HEK293 (cell line): ENCODE measurements at regions not wholly inside any gene's neighbourhood (a gene's known extent, or its start where the extent isn't known, plus 50 kb on each side); places are given as distances from the start of the nearest gene placed in this dataset.

Experiments
- CTCF ChIA-PET: fragments of 350-600 bp; formaldehyde crosslinking; extraction: SDS; loops from one replicate; lab custom pipeline; 2021; ENCODE audit warnings: antibody characterized with exemption; lab: Yijun Ruan, JAX
- POLR2A ChIA-PET: fragments of 300-600 bp; formaldehyde crosslinking; extraction: SDS; loops from one replicate; lab custom pipeline; 2020; ENCODE audit warnings: antibody characterized with exemption, inconsistent platforms; lab: Yijun Ruan, JAX
- H3K27ac ChIP-seq: fragments of 200-500 bp; sonication (Bioruptor generic); 2 replicates; pipeline ENCODE4 v1.5.1; 2014; ENCODE audit warnings: low read depth, low read length, control low read depth, inconsistent platforms; ENCODE audit errors: extremely low read depth
- H3K36me3 ChIP-seq, 2 experiments: fragments of 200-500 bp in 1 of 2; sonication (Bioruptor generic) in 1 of 2; 1 replicate in 1 of 2; 2 replicates in 1 of 2; pipeline ENCODE4 v1.5.1; 2014 to 2017; ENCODE audit warnings: inconsistent platforms in 2 of 2, low read length in 2 of 2; ENCODE audit not compliant: control insufficient read depth in 2 of 2, insufficient read depth in 1 of 2
- H3K4me1 ChIP-seq: fragments of 200-500 bp; sonication (Bioruptor generic); 2 replicates; pipeline ENCODE4 v1.5.1; 2014; ENCODE audit warnings: mild to moderate bottlenecking, low read length, inconsistent platforms; ENCODE audit not compliant: control insufficient read depth, insufficient read depth
- H3K4me3 ChIP-seq: 2 replicates; pipeline ENCODE4 v1.5.1; 2011; ENCODE audit warnings: low read depth, mild to moderate bottlenecking, control low read depth, low read length, moderate library complexity
- H3K9me3 ChIP-seq: fragments of 200-500 bp; sonication (Bioruptor generic); 2 replicates; pipeline ENCODE4 v1.5.1; 2014; ENCODE audit warnings: low read depth, low read length, inconsistent platforms; ENCODE audit not compliant: control insufficient read depth, insufficient read depth
- HOXD13 ChIP-seq: sonication (generic); formaldehyde crosslinking; IDR thresholded peaks from 2 replicates; pipeline ENCODE4 v1.8.0; 2022; ENCODE audit warnings: missing genetic modification reagents, borderline replicate concordance
- KLF8 ChIP-seq: fragments of 450-650 bp; formaldehyde crosslinking; IDR thresholded peaks from 2 replicates; pipeline ENCODE4 v1.5.1; 2016; ENCODE audit warnings: missing biosample characterization, missing genetic modification characterization
- MEIS1 ChIP-seq: sonication (generic); formaldehyde crosslinking; IDR thresholded peaks from 2 replicates; pipeline ENCODE4 v1.8.1; 2022; ENCODE audit warnings: missing genetic modification reagents, mild to moderate bottlenecking, borderline replicate concordance
- SP2 ChIP-seq: fragments of 450-650 bp; formaldehyde crosslinking; IDR thresholded peaks from 2 replicates; pipeline ENCODE4 v1.5.1; 2016; ENCODE audit warnings: missing biosample characterization, missing genetic modification characterization
- TRIM28 ChIP-seq: IDR thresholded peaks from 2 replicates; pipeline ENCODE4 v1.6.1; 2011; ENCODE audit warnings: low read length, control low read depth, borderline replicate concordance
- ZNF112 ChIP-seq: fragments of 450-650 bp; formaldehyde crosslinking; IDR thresholded peaks from 2 replicates; pipeline ENCODE4 v1.5.0; 2017; ENCODE audit warnings: missing biosample characterization, missing genetic modification characterization
- ZNF138 ChIP-seq: fragments of 450-650 bp; formaldehyde crosslinking; IDR thresholded peaks from 2 replicates; pipeline ENCODE4 v1.5.1; 2016; ENCODE audit warnings: missing biosample characterization, missing genetic modification characterization, borderline replicate concordance
- ZNF140 ChIP-seq: fragments of 450-650 bp; formaldehyde crosslinking; IDR thresholded peaks from 2 replicates; pipeline ENCODE4 v1.5.1; 2016; ENCODE audit warnings: missing biosample characterization, missing genetic modification characterization
- ZNF146 ChIP-seq: fragments of 450-650 bp; formaldehyde crosslinking; IDR thresholded peaks from 2 replicates; pipeline ENCODE4 v1.5.1; 2016; ENCODE audit warnings: missing biosample characterization, missing genetic modification characterization
- ZNF223 ChIP-seq: fragments of 450-650 bp; formaldehyde crosslinking; IDR thresholded peaks from 2 replicates; pipeline ENCODE4 v1.5.1; 2016; ENCODE audit warnings: missing biosample characterization, missing genetic modification characterization
- ZNF248 ChIP-seq: fragments of 450-650 bp; formaldehyde crosslinking; IDR thresholded peaks from 2 replicates; pipeline ENCODE4 v1.5.1; 2017; ENCODE audit warnings: missing biosample characterization, missing genetic modification characterization
- ZNF335 ChIP-seq: fragments of 450-650 bp; formaldehyde crosslinking; conservative IDR thresholded peaks from 2 replicates; pipeline ENCODE4 v1.5.1; 2016; ENCODE audit warnings: missing biosample characterization, missing genetic modification characterization
- ZNF37A ChIP-seq: fragments of 450-650 bp; IDR thresholded peaks from 2 replicates; pipeline ENCODE4 v1.5.1; 2018; ENCODE audit warnings: missing biosample characterization, missing genetic modification characterization
- ZNF423 ChIP-seq: fragments of 450-650 bp; formaldehyde crosslinking; IDR thresholded peaks from 2 replicates; pipeline ENCODE4 v1.5.1; 2016; ENCODE audit warnings: missing biosample characterization, missing genetic modification characterization
- ZNF626 ChIP-seq: fragments of 450-650 bp; sonication (Bioruptor Pico); formaldehyde crosslinking; IDR thresholded peaks from 2 replicates; pipeline ENCODE4 v1.5.1; 2018; ENCODE audit warnings: missing biosample characterization, missing genetic modification characterization, inconsistent platforms
- ZNF701 ChIP-seq: fragments of 450-650 bp; formaldehyde crosslinking; IDR thresholded peaks from 2 replicates; pipeline ENCODE4 v1.5.1; 2016; ENCODE audit warnings: missing biosample characterization, missing genetic modification characterization
- ZNF768 ChIP-seq: fragments of 450-650 bp; formaldehyde crosslinking; IDR thresholded peaks from 2 replicates; pipeline ENCODE4 v1.5.1; 2018; ENCODE audit warnings: missing biosample characterization, mild to moderate bottlenecking, missing genetic modification characterization
- ZNF776 ChIP-seq: fragments of 450-650 bp; formaldehyde crosslinking; IDR thresholded peaks from 2 replicates; pipeline ENCODE4 v1.5.0; 2017; ENCODE audit warnings: missing biosample characterization, missing genetic modification characterization, borderline replicate concordance
- TF ChIP-seq, protein P1 (sequence below): fragments of 450-650 bp; formaldehyde crosslinking; IDR thresholded peaks from 2 replicates; pipeline ENCODE4 v1.5.1; 2016; ENCODE audit warnings: missing biosample characterization, missing genetic modification characterization, borderline replicate concordance
- TF ChIP-seq, protein P2 (sequence below): fragments of 450-650 bp; formaldehyde crosslinking; IDR thresholded peaks from 2 replicates; pipeline ENCODE4 v1.5.1; 2016; ENCODE audit warnings: missing biosample characterization, missing genetic modification characterization
- TF ChIP-seq, protein P3 (sequence below): fragments of 450-650 bp; formaldehyde crosslinking; IDR thresholded peaks from 2 replicates; pipeline ENCODE4 v1.5.1; 2016; ENCODE audit warnings: missing biosample characterization, missing genetic modification characterization
- TF ChIP-seq, protein P4 (sequence below): fragments of 450-650 bp; formaldehyde crosslinking; IDR thresholded peaks from 2 replicates; pipeline ENCODE4 v1.5.1; 2016; ENCODE audit warnings: missing biosample characterization, missing genetic modification characterization
- TF ChIP-seq, protein P5 (sequence below): fragments of 450-650 bp; formaldehyde crosslinking; IDR thresholded peaks from 2 replicates; pipeline ENCODE4 v1.5.1; 2016; ENCODE audit warnings: missing biosample characterization, missing genetic modification characterization

DNA sequence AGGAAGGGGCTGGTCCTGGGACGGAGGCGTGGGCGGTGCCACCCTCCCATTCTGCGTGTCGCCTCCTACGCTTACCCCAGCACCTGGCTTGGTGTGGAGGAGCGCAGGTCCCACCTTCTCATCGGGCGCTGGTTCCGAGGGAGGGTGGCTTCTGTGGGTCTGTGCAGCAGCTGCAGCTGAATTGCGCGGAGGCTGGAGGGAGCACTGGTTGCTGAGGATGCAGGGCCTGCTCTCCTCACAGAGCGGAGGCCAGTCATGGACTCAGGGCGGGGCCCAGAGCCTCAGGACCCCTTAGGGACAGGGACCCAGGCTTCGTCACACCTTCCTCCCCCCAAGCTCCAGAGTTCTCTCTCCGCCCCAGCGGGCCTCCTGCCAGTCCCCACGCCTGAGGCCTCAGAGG is 127.8 kb upstream of the MAP3K4 start (continued):
- TF ChIP-seq, protein P1, sequence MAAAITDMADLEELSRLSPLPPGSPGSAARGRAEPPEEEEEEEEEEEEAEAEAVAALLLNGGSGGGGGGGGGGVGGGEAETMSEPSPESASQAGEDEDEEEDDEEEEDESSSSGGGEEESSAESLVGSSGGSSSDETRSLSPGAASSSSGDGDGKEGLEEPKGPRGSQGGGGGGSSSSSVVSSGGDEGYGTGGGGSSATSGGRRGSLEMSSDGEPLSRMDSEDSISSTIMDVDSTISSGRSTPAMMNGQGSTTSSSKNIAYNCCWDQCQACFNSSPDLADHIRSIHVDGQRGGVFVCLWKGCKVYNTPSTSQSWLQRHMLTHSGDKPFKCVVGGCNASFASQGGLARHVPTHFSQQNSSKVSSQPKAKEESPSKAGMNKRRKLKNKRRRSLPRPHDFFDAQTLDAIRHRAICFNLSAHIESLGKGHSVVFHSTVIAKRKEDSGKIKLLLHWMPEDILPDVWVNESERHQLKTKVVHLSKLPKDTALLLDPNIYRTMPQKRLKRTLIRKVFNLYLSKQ (tag by site-specific recombination), result no peak
- TF ChIP-seq, all 188 proteins: peak for 0

DNA sequence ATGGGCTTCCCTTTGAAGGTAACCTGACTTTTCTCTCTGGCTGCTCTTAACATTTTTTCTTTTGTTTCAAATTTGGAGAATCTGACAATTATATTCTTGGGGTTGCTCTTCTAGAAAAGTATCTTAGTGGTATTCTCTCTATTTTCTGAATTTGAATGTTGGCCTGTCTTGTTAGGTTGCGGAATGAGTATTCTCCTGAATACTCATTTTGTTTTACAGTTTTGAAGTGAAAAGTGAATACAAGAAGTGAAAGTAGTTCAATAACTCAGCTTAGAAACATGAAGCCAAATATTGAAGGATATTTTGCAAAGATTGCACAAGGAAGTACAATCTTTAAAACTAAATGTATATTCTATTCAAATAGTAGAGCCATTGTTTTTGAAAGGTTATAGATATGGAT is 120.2 kb upstream of the MAP3K4 start:
- ChIA-PET POLR2A (no interaction called here), CTCF (interaction anchor here (1.6 kb wide), 1 partner anchor 121 kb away, joined by 5 read pairs; no protein-coding TSS in a partner anchor)
- Histone ChIP-seq H3K4me1 (no peaks in the 10 kb centered on the region), H3K4me3 (no peak overlapping the region), H3K36me3 (no peaks in the 10 kb centered on the region), H3K27ac (no peak overlapping the region), H3K9me3 (no peaks in the 10 kb centered on the region)
- TF ChIP-seq, protein P2, sequence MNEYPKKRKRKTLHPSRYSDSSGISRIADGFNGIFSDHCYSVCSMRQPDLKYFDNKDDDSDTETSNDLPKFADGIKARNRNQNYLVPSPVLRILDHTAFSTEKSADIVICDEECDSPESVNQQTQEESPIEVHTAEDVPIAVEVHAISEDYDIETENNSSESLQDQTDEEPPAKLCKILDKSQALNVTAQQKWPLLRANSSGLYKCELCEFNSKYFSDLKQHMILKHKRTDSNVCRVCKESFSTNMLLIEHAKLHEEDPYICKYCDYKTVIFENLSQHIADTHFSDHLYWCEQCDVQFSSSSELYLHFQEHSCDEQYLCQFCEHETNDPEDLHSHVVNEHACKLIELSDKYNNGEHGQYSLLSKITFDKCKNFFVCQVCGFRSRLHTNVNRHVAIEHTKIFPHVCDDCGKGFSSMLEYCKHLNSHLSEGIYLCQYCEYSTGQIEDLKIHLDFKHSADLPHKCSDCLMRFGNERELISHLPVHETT (tag by site-specific recombination), result no peak
- TF ChIP-seq ZNF223, result no peak
- TF ChIP-seq KLF8, result no peak
- TF ChIP-seq ZNF146 (tag by site-specific recombination), result no peak
- TF ChIP-seq ZNF768 (tag by site-specific recombination), result no peak
- no peak for TF ChIP-seq ZNF138
- no peak for TF ChIP-seq HOXD13 (CRISPR knock-in tag)
- no peak for TF ChIP-seq ZNF423 (tag by site-specific recombination)
- no peak for TF ChIP-seq ZNF140
- no peak for TF ChIP-seq ZNF335 (tag by site-specific recombination)
- TF ChIP-seq, protein P3, sequence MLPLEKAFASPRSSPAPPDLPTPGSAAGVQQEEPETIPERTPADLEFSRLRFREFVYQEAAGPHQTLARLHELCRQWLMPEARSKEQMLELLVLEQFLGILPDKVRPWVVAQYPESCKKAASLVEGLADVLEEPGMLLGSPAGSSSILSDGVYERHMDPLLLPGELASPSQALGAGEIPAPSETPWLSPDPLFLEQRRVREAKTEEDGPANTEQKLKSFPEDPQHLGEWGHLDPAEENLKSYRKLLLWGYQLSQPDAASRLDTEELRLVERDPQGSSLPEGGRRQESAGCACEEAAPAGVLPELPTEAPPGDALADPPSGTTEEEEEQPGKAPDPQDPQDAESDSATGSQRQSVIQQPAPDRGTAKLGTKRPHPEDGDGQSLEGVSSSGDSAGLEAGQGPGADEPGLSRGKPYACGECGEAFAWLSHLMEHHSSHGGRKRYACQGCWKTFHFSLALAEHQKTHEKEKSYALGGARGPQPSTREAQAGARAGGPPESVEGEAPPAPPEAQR (tag by site-specific recombination), result no peak
- TF ChIP-seq ZNF701 (tag by site-specific recombination), result no peak
- TF ChIP-seq ZNF37A (tag by site-specific recombination), result no peak
- TF ChIP-seq, all 188 proteins: peak for 0

DNA sequence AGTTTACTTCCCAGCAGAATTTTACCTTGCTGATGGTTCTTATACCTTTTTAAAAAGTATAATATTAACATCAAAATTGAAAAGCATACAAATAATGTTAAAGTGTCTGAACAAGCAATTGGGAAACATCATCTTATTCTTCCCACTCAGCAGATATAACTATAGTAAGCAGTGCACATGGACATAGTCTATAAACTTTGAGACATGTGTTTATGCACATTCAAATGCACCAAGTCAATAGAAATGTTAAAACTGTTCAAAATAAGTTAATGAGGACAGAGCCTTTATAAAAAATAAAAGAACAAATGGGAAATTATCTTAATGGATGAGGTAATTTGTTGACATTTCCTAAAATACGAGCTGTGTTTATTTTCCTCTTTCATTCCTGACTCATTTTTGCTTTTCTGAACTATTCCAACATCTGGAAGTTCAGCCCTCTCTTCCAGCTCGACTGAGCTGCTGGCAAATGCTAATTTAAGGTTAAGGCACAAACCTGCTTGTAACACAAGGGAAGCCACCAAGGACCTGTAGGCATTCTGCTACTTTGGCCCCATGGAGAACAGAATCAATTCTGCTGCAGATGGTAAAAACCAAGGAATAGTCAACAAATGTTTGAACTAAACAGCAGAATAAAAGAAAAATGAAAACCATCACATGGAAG is 110.3 kb upstream of the MAP3K4 start:
- ChIA-PET POLR2A (no interaction called here), CTCF (interaction anchor here (0.7 kb wide), 1 partner anchor 490 kb away, joined by 3 read pairs; no protein-coding TSS in a partner anchor)
- Histone ChIP-seq H3K36me3 (no peaks in the 10 kb centered on the region), H3K4me1 (no peaks in the 10 kb centered on the region), H3K9me3 (no peaks in the 10 kb centered on the region), H3K27ac (no peak overlapping the region), H3K4me3 (no peak overlapping the region)
- TF ChIP-seq SP2 (tag by site-specific recombination) (no peak), ZNF248 (tag by site-specific recombination) (no peak), TRIM28 (no peak), ZNF626 (tag by site-specific recombination) (no peak), ZNF776 (tag by site-specific recombination) (no peak), ZNF112 (tag by site-specific recombination) (no peak), MEIS1 (CRISPR knock-in tag) (no peak)
- TF ChIP-seq, protein P4, sequence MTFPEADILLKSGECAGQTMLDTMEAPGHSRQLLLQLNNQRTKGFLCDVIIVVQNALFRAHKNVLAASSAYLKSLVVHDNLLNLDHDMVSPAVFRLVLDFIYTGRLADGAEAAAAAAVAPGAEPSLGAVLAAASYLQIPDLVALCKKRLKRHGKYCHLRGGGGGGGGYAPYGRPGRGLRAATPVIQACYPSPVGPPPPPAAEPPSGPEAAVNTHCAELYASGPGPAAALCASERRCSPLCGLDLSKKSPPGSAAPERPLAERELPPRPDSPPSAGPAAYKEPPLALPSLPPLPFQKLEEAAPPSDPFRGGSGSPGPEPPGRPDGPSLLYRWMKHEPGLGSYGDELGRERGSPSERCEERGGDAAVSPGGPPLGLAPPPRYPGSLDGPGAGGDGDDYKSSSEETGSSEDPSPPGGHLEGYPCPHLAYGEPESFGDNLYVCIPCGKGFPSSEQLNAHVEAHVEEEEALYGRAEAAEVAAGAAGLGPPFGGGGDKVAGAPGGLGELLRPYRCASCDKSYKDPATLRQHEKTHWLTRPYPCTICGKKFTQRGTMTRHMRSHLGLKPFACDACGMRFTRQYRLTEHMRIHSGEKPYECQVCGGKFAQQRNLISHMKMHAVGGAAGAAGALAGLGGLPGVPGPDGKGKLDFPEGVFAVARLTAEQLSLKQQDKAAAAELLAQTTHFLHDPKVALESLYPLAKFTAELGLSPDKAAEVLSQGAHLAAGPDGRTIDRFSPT (tag by site-specific recombination), result no peak
- TF ChIP-seq, protein P5, sequence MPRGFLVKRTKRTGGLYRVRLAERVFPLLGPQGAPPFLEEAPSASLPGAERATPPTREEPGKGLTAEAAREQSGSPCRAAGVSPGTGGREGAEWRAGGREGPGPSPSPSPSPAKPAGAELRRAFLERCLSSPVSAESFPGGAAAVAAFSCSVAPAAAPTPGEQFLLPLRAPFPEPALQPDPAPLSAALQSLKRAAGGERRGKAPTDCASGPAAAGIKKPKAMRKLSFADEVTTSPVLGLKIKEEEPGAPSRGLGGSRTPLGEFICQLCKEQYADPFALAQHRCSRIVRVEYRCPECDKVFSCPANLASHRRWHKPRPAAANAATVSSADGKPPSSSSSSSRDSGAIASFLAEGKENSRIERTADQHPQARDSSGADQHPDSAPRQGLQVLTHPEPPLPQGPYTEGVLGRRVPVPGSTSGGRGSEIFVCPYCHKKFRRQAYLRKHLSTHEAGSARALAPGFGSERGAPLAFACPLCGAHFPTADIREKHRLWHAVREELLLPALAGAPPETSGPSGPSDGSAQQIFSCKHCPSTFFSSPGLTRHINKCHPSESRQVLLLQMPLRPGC (tag by site-specific recombination), result no peak
